HL-60 (cell line): ENCODE measurements at regions not wholly inside any gene's neighbourhood (a gene's known extent, or its start where the extent isn't known, plus 50 kb on each side); places are given as distances from the start of the nearest gene placed in this dataset.

Experiments used
- DNase-seq, 2 experiments: peaks; one replicate each; pipeline ENCODE4 v3.0.0-alpha.2; 2010 to 2020; ENCODE audit warnings: low read depth in 1 of 2, low spot score in 1 of 2
- H3K27ac ChIP-seq: fragments of 250-450 bp; sonication (Bioruptor Pico); replicated peaks from 2 replicates; pipeline ENCODE4 v1.5.1; 2020; ENCODE audit warnings: mild to moderate bottlenecking, moderate library complexity
- H3K27me3 ChIP-seq: fragments of 250-450 bp; sonication (Bioruptor Pico); 2 replicates; pipeline ENCODE4 v1.5.1; 2021; ENCODE audit warnings: mild to moderate bottlenecking, moderate library complexity; ENCODE audit not compliant: insufficient read depth, poor library complexity, severe bottlenecking
- H3K4me3 ChIP-seq: replicated peaks from 2 replicates; pipeline ENCODE4 v1.5.1; 2011; ENCODE audit warnings: mild to moderate bottlenecking, control low read depth, low read length; ENCODE audit not compliant: insufficient read depth
- GABPA ChIP-seq: IDR thresholded peaks from 2 replicates; pipeline ENCODE4 v1.6.1; 2012; ENCODE audit warnings: low read depth
- POLR2AphosphoS5 ChIP-seq: IDR thresholded peaks from 2 replicates; pipeline ENCODE4 v1.6.1; 2012; ENCODE audit warnings: low read depth
- SPI1 ChIP-seq: IDR thresholded peaks from 2 replicates; pipeline ENCODE4 v1.6.1; 2012; ENCODE audit warnings: low read depth, mild to moderate bottlenecking, borderline replicate concordance
- TF ChIP-seq, protein P1 (sequence below): IDR thresholded peaks from one replicate; pipeline ENCODE4 v1.5.1; 2011; ENCODE audit warnings: low read length, control low read depth, inconsistent platforms; ENCODE audit not compliant: insufficient read depth
- TF ChIP-seq, protein P2 (sequence below): IDR thresholded peaks from 2 replicates; pipeline ENCODE4 v1.6.1; 2012; ENCODE audit warnings: low read depth; ENCODE audit not compliant: insufficient replicate concordance

DNA sequence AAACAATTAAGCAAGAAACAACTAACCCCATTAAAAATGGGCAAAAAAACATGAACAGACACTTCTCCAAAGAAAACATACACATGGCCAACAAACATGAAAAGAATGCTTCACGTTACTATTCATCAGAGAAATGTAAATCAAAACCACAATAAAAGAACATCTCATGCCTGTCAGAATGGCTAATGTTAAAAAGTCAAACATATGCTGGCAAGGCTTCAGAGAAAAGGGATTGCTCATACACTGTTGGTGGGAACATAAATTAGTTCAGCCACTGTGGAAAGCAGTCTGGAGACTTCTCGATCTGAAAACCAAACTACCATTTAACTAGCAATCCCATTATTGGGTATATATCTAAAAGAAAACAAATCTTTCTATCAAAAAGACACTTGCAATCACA, 217.5 kb downstream of the TINAG start:
- no peak for TF ChIP-seq POLR2AphosphoS5
- TF ChIP-seq, protein P1, sequence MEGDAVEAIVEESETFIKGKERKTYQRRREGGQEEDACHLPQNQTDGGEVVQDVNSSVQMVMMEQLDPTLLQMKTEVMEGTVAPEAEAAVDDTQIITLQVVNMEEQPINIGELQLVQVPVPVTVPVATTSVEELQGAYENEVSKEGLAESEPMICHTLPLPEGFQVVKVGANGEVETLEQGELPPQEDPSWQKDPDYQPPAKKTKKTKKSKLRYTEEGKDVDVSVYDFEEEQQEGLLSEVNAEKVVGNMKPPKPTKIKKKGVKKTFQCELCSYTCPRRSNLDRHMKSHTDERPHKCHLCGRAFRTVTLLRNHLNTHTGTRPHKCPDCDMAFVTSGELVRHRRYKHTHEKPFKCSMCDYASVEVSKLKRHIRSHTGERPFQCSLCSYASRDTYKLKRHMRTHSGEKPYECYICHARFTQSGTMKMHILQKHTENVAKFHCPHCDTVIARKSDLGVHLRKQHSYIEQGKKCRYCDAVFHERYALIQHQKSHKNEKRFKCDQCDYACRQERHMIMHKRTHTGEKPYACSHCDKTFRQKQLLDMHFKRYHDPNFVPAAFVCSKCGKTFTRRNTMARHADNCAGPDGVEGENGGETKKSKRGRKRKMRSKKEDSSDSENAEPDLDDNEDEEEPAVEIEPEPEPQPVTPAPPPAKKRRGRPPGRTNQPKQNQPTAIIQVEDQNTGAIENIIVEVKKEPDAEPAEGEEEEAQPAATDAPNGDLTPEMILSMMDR, result no peak
- TF ChIP-seq GABPA, result no peak
- TF ChIP-seq, protein P2, sequence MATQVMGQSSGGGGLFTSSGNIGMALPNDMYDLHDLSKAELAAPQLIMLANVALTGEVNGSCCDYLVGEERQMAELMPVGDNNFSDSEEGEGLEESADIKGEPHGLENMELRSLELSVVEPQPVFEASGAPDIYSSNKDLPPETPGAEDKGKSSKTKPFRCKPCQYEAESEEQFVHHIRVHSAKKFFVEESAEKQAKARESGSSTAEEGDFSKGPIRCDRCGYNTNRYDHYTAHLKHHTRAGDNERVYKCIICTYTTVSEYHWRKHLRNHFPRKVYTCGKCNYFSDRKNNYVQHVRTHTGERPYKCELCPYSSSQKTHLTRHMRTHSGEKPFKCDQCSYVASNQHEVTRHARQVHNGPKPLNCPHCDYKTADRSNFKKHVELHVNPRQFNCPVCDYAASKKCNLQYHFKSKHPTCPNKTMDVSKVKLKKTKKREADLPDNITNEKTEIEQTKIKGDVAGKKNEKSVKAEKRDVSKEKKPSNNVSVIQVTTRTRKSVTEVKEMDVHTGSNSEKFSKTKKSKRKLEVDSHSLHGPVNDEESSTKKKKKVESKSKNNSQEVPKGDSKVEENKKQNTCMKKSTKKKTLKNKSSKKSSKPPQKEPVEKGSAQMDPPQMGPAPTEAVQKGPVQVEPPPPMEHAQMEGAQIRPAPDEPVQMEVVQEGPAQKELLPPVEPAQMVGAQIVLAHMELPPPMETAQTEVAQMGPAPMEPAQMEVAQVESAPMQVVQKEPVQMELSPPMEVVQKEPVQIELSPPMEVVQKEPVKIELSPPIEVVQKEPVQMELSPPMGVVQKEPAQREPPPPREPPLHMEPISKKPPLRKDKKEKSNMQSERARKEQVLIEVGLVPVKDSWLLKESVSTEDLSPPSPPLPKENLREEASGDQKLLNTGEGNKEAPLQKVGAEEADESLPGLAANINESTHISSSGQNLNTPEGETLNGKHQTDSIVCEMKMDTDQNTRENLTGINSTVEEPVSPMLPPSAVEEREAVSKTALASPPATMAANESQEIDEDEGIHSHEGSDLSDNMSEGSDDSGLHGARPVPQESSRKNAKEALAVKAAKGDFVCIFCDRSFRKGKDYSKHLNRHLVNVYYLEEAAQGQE, result no peak
- no peak for TF ChIP-seq SPI1
- no peaks in the 10 kb centered on the region for H3K27me3 ChIP-seq
- DNase-seq, result no peak
- H3K4me3 ChIP-seq, result no peak overlapping the region
- H3K27ac ChIP-seq, result no peak overlapping the region

DNA sequence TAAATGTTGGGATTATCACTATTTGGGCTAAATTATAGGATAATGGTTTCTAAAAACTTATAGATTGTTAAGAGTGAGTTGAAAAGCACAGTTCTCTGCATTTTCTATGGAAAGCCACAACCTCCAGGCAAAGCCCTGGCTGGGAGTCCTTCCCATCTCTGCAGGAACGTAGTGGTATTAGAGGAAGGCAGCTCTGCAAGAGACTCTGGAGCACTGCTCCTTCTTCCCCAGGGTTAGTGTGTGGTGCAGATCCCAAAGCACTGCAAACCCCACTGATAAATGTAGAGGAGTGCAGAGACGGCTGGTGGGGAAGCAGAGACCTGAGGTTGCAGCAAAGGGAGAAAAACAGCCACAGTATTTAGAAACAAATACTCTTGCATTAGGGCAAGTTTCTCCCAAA, 225.3 kb downstream of the TINAG start:
- no peak for DNase-seq
- Histone ChIP-seq H3K27ac (no peak overlapping the region), H3K27me3 (no peaks in the 10 kb centered on the region), H3K4me3 (no peak overlapping the region)
- TF ChIP-seq POLR2AphosphoS5 (no peak), GABPA (no peak), SPI1 (no peak)
- TF ChIP-seq, protein P2, result no peak
- TF ChIP-seq, protein P1, result no peak

DNA sequence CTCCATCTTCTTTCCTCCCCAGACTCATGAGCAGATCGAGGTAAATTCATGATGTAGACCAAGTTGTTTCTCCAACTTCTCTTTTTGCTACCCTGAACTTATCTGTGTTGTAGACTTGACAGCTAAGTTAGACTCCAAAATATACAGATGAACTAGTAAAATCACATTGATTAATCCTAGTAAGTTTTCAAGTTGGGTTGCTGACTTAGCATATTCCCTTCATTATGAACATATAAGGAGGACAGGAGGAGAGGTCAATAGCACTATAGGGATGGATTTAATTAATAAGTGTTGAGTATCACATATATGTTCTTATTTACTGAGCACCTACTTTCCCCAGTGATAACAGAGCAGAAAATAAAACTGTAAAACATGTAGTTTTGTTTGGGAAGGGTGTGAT, 227.3 kb downstream of the TINAG start:
- Histone ChIP-seq H3K4me3 (no peak overlapping the region), H3K27me3 (no peaks in the 10 kb centered on the region), H3K27ac (no peak overlapping the region)
- no peak for DNase-seq
- TF ChIP-seq, protein P2, result no peak
- no peak for TF ChIP-seq POLR2AphosphoS5
- TF ChIP-seq, protein P1, result no peak
- no peak for TF ChIP-seq SPI1
- no peak for TF ChIP-seq GABPA
